HG02763 (cell line): ENCODE measurements at regions not wholly inside any gene's neighbourhood (a gene's known extent, or its start where the extent isn't known, plus 50 kb on each side); places are given as distances from the start of the nearest gene placed in this dataset.

Source experiments
- ATAC-seq: cut with Tn5 transposase; IDR thresholded peaks from one replicate; pipeline ENCODE4 v1.9.1; 2021; ENCODE audit warnings: mild to moderate bottlenecking, moderate library complexity; ENCODE audit not compliant: unreplicated experiment

GRCh38 chr9:88691091-88691490 is 156.1 kb downstream of the NXNL2 start:
- ATAC-seq = no peak

DNA sequence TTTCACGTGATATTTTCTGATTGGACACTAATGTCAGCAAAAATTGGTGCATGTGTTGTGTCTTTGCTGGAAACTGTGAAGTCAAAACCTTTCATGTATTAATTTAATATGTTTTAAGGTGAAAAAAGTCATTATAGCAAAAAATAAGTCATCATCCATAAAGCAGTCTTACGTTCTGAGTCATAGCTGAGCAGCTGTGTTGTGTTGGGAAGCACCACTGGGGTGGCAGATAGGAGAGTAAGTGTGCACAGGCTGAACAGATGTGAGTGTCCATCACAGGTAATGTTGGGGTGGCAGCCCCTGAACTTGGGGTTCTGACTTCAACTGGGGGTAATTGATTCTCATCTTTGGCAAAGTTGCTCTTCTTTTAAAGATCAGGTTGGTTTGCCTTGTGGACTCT is 156.8 kb downstream of the NXNL2 start:
- no peak for ATAC-seq

GRCh38 chr9:88692827-88693226 is 157.8 kb downstream of the NXNL2 start:
- no peak for ATAC-seq

DNA sequence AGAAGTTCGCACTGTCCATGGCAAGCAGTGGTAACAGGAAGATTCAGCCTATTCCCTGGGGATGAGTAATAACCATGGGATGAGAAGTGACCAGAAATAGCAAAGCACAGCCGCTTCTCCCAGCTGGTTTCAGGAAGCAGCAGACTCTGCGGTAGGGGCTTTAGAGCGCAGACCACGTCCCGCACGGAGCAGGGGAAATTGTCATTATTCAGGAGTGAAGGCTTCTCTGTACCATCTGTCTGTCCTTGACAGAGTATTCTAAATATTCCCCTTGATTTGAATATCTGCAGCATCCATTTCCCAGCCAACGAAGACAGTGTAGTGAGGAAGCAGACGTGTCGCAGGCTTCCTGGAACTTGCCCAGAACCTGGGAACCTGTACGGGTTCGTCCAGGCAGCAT is 159.6 kb downstream of the NXNL2 start:
- ATAC-seq = no peak

DNA sequence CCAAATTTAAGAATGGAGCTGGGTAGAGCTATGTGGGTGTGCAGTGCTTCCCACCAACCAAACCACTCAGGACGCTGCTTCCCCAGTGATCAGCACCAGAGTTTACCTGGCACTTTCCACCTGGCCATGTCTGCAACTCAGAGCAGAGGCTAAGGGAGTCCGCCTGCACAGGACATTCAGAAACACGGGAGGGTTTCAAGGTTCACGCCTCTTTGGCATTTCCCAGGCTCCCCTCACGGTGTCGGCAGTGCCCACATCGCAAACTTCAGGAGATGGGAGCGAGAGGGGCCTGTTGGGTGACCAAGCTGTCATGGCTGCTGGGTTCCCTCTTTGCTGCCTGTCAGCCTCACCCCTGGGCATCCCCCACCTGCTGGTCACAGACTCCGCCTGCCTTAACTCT is 161.5 kb downstream of the NXNL2 start:
- ATAC-seq = no peak

GRCh38 chr9:88697764-88698432 is 162.9 kb downstream of the NXNL2 start:
- ATAC-seq = no peak

DNA sequence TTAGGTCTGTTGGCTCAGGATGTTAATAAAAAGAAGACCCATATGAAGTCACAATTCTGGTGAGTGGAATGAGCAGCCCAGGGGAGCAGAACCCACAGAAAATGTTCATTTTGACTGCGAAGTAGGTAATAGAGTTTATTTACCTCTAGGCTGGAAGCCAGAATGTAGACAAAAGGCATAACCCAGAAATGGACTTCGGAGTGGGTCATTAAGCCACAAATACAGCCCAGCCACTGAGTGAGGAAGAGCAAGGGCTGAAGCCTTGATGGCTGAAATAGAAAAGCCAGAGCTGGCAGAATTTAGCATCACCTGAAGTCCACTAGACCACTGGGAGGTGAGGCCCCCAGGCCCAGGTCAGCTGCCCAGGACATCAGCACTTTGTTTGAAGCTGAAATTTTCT is 168.0 kb downstream of the NXNL2 start:
- no peak for ATAC-seq

- no peak for ATAC-seq
These were observed 171.5 kb downstream of the NXNL2 start for GRCh38 chr9:88706193-88707113.

DNA sequence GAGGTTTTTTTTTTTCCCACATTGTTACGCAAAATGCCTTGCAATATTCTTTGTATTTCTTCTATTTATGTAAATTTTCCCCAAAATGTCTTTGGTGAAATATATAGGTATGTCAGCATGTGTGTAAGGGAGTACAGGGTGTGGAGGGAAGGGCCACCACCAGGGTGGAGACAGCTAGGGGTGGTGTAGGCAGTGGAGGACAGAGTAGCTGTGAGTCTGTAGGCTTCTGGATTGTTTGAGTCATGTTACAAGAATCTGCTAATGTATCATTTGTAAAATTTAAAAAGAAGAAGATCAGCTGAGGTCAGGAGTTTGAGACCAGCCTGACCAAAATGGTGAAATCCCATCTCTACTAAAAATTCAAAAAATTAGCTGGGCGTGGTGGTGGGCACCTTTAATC is 175.5 kb downstream of the NXNL2 start:
- no peak for ATAC-seq

- ATAC-seq = no peak
These were observed 176.7 kb downstream of the NXNL2 start for GRCh38 chr9:88711719-88712118.

- ATAC-seq = no peak
These were observed 177.5 kb downstream of the NXNL2 start for GRCh38 chr9:88712484-88712883.

DNA sequence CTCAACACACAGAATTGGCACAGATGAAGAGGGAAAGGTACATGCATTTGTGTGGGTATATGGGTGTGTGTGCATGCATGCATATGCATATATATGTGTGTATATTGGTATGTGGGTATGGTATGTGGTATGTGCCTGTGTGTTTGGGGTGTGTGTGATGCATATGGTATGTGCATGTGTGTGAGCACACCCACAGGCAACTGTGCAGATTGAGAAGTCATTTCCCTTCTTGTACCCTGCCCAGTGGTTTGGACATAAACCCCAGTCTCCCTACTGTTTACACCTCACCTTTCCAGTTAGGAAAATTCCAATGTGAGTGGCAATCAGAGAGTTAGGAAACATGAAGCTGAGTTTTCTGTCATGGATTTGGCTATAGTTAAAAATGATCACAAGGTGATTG is 178.0 kb downstream of the NXNL2 start:
- no peak for ATAC-seq

- no peak for ATAC-seq
These were observed 181.8 kb downstream of the NXNL2 start for GRCh38 chr9:88716596-88717290.

GRCh38 chr9:88721025-88721424 is 186.0 kb downstream of the NXNL2 start:
- ATAC-seq = no peak

DNA sequence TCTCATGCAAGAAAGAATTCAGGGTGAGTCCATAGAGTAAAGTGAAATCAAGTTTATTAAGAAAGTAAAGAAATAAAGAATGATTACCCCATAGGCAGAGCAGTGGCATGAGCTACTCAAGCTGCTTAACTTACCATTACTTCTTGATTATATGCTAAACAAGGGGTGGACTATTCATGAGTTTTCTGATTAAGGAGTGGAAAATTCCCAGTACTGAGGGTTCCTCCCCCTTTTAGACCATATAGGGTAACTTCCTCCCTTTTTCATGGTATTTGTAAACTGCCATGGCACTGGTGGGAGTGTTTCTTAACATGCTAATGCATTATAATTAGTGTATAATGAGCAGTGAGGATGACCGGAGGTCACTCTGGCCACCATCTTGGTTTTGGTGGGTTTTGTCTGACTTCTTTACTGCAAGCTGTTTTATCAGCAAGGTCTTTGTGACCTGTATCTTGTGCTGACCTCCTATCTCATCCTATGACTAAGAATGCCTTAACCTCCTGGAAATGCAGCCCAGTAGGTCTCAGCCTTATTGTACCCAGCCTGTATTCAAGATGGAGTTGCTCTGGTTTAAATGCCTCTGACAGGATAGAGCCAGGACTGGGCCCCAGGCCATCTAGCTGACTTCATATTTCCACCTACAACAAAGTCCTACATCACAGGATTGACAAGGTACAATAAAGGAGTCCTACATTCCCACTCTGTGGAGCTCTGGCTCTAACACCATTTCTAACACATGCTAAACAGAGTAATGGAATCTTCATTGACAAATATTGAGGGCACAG is 186.7 kb downstream of the NXNL2 start:
- ATAC-seq = no peak

GRCh38 chr9:88722753-88723152 is 187.8 kb downstream of the NXNL2 start:
- no peak for ATAC-seq

GRCh38 chr9:88723751-88724150 is 188.8 kb downstream of the NXNL2 start:
- no peak for ATAC-seq

GRCh38 chr9:88724331-88724730 is 189.4 kb downstream of the NXNL2 start:
- ATAC-seq = no peak

GRCh38 chr9:88725300-88726019 is 190.5 kb downstream of the NXNL2 start:
- ATAC-seq = no peak

- ATAC-seq = no peak
These were observed 191.8 kb downstream of the NXNL2 start for GRCh38 chr9:88726803-88727202.
